ENCODE measurements at regions not wholly inside any gene's neighbourhood (a gene's known extent, or its start where the extent isn't known, plus 50 kb on each side); places are given as distances from the start of the nearest gene placed in this dataset.
"Not testable (repeated sequence)": the region's sequence is repeated elsewhere in the genome, so short reads cannot be mapped to it uniquely, and the experiment has no call there.

GRCh38 chr4:14337892-14338584 is 664.2 kb upstream of the CPEB2 start:
- no peak for DNase-seq (ENCODE audit: low read depth in 4 of 4, low spot score in 3 of 4)

DNA sequence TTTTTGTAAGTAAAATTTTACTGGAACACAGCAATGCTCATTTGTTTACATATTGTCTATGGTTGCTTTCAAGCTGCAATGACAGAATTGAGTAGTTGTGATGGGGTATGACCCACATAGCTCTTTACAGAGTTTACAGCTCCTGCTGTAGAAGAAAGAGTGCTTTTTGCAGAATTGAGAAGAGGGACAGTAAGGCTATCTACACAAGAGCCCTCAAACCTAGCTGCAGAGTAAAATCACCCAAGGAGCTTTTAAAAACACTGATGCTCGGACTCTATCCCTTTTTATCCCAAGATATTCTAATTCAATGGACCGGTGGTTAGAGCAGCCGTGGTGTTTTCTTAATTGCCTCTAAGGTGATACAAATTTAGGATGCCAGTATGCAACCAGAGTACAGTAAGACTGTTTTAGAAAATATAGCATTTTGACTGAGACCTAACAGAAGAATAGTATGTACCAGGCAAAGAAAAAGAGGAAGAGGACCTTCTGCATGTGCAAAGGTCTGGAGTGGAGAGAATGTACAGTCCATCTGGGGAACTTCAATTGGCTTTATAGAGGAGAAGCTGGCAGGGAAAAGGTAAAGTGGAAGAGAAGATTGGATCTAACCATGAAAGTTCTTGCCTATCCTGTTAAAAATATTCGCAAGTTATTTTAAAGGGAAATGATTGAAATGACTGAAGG is 663.6 kb upstream of the CPEB2 start:
- no peak for DNase-seq (ENCODE audit: low read depth in 4 of 4, low spot score in 3 of 4)

- no peak for DNase-seq (ENCODE audit: low read depth in 4 of 4, low spot score in 3 of 4)
Measured at GRCh38 chr4:14339715-14340114, 662.6 kb upstream of the CPEB2 start.

- no peak for DNase-seq (ENCODE audit: low read depth in 4 of 4, low spot score in 3 of 4)
Measured at GRCh38 chr4:14340321-14340720, 662.0 kb upstream of the CPEB2 start.

DNA sequence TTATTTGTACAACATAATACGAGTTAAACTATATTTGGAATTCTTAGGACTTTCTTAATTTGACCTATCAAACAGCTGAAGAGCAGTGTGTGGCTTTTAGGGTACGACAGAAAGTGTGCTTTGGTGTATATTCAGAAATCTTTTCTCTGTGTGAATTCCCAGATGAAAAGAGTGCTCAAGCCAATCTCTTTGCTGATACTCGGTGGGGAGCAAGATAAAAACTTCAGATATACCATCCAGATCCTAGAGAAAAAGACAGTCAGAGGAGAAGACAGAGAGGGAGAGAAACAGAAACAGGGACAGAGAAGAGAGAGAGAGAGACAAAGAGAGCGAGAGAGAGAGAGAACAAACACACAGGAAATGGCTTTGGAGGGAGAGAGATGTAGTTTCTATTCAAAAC is 658.3 kb upstream of the CPEB2 start:
- DNase-seq (ENCODE audit: low read depth in 4 of 4, low spot score in 3 of 4): no peak

DNA sequence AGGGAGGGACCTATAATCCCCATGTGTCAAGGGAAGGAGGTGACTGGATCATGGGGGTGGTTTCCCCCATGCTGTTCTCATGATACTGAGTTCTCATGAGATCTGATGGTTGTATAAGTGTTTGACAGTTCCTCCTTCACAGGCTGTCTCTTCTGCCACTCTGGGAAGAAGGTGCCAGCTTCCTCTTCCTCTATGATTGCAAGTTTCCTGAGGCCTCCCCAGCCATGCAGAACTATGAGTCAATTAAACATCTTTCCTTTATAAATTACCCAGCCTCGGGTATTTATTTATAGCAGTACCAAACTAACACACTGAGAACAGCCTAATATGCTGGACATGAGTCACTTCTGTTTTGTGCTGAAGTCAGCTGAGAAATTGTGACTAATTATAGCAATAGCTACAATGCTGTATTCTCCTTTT is 656.9 kb upstream of the CPEB2 start:
- DNase-seq (ENCODE audit: low read depth in 4 of 4, low spot score in 3 of 4): no peak

GRCh38 chr4:14347526-14347925 is 654.8 kb upstream of the CPEB2 start:
- DNase-seq (ENCODE audit: low read depth in 4 of 4, low spot score in 3 of 4): no peak

- no peak for DNase-seq (ENCODE audit: low read depth in 4 of 4, low spot score in 3 of 4)
Measured at GRCh38 chr4:14348506-14348905, 653.8 kb upstream of the CPEB2 start.

- not testable (repeated sequence) for DNase-seq (ENCODE audit: low read depth in 4 of 4, low spot score in 3 of 4)
Measured at GRCh38 chr4:14358544-14359160, 643.6 kb upstream of the CPEB2 start.

DNA sequence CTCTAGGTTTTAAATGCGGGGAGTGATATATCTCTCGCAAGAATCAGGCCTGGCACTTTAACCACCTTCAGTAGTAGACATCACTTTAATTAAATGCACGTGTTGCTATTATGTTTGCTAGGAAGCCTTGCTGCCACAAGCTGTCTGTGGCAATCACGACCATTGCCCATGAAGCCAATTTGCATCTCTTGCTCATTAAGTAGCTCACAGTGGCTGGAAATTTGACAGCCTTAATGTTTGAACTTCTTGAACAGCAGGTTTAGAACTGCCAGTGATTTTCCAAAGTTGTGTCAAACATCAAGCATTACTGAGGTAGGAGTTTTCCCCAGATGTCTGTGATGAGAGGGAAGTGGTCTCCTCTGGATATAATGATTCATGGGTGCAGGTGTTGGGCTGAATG is 642.3 kb upstream of the CPEB2 start:
- DNase-seq (ENCODE audit: low read depth in 4 of 4, low spot score in 3 of 4): no peak

DNA sequence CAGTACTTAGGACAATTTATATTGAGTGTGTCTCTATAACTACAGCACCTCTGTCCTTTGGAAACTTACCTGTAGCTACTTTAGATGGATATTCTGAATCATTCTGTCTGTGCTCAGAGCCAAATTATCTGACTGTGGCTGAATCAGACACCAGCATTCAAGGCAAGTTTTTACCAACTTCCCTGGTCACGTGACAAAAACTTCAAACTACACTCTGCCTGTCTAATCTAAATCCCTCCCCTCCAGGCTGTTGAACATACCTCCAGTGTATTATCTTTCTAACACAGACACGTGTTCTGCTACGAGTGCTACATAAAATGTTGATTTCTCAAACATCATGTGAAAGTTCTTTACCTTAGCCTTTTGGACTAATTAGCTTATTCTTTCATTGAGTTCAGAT is 641.2 kb upstream of the CPEB2 start:
- no peak for DNase-seq (ENCODE audit: low read depth in 4 of 4, low spot score in 3 of 4)

- no peak for DNase-seq (ENCODE audit: low read depth in 4 of 4, low spot score in 3 of 4)
Measured at GRCh38 chr4:14362385-14362784, 639.9 kb upstream of the CPEB2 start.

DNA sequence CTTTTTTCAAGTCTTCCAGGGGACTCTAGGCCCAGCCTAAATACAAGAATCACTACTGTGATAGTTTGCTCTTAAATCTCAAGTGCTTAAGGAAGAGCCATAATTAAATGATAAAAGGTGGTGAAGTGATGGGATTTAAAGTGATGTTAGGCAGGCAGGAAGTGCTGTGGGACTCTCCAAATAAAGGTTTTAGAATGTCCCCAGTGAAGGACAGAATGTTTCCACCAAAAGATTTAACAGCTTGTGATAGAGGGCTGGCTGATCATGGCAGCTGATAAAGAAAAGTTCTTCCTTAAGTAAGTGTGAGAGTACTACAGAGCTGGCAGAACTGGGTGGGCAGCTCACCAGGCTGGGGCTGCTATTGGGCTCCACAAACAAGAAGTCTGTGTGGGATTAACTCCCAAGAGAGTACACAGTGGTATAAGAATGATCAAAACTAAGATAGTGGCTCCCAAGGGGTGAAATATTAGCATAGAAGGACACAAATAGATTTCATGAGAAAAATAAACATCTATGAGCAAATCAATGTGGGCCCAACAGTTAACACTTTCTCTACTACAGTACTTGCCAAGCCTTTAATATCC is 637.2 kb upstream of the CPEB2 start:
- DNase-seq (ENCODE audit: low read depth in 4 of 4, low spot score in 3 of 4): no peak

GRCh38 chr4:14368391-14368790 is 633.9 kb upstream of the CPEB2 start:
- no peak for DNase-seq (ENCODE audit: low read depth in 4 of 4, low spot score in 3 of 4)

DNA sequence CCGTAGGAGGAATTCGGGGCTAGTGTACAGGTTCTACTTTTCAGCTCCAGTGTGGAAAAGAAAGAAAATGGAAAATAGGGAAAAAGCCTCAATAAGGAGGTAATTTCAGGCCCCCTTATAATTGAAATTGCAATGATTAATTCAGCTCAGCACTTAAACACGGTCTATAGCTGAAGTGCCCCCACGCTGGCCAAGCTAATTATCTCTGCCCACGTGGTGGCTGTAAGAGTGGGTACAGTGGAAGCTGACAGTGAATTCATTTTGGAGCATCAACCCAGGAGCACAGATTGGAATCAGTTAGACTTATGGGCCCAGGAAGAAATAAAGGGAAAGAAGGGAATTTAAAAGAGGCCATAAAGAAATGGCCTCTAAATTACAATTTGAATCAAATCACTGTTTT is 631.1 kb upstream of the CPEB2 start:
- no peak for DNase-seq (ENCODE audit: low read depth in 4 of 4, low spot score in 3 of 4)

DNA sequence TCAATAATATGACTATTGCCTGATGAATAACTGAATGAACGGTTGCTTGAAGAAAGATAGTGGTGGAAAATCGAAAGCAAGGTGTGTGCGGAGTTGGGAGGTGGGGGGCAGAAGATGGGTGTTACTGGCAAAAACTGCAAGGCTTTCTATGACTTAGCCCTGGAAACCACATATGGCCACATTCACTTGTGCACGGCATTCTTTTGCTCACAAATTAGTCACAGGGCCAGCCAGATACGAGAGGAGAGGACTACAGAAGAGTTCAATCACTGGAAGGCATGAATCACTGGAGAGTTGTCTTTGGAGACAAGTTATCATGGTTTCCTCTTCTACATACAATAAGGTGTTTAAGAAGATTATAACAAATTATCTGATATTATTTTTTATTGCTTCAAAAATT is 626.5 kb upstream of the CPEB2 start:
- DNase-seq (ENCODE audit: low read depth in 4 of 4, low spot score in 3 of 4): no peak

DNA sequence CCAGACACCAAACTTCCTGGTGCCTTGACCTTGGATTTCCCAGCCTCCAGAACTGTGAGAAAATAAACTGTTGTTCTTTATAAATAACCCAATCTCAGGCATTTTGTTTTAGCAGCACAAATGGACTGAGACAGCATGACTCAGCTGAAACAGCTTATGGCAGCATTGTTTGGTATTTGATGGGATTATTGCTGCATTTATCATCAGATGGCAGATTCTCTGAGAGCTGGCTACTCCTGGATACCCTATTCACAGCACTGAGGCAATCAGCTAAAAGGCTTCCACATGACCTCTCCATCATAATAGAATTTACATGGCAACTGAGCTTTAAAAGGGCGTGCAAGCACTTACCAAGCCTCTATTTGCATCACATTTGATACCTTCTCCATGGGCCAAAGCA is 623.1 kb upstream of the CPEB2 start:
- DNase-seq (ENCODE audit: low read depth in 4 of 4, low spot score in 3 of 4): no peak

GRCh38 chr4:14383652-14384051 is 618.6 kb upstream of the CPEB2 start:
- DNase-seq (ENCODE audit: low read depth in 4 of 4, low spot score in 3 of 4): no peak

DNA sequence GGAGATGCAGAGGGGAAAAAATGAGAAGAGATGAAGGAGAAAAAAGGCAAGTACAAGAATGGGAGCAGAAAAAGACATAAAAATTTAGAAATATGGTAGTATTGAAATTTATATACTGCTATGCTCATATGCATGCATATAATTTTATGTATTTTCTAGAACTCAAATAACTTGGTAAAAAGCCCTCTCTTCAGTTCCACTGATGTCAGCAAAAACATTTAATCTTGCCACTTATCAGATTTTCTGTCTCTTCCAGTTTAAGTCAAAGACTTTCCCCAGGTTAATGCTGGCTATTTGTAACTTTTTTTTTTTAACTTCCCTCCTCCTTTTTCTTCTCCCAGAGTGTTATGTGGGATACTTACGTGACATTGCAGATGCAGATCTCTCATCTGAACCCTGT is 617.5 kb upstream of the CPEB2 start:
- no peak for DNase-seq (ENCODE audit: low read depth in 4 of 4, low spot score in 3 of 4)

- no peak for DNase-seq (ENCODE audit: low read depth in 4 of 4, low spot score in 3 of 4)
Measured at GRCh38 chr4:14386196-14386595, 616.1 kb upstream of the CPEB2 start.

DNA sequence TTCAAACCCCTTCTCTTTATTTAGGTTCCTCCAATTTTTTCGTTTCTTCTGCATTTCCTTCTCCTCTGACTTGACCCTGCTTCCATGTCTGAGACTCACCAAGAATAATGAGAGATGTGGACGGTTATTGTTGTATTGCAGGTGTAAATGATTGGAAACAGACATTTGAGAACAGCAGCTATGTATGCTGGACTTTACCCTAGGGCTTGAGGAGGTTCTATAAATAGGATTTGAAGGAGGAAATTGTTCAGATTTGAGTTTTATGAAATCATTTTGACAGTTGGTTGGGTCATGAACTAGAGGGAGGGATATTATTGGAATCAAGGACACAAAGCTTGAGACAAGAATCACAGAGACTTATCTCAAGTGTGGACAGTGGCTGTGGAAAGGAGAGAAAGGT is 614.6 kb upstream of the CPEB2 start:
- no peak for DNase-seq (ENCODE audit: low read depth in 4 of 4, low spot score in 3 of 4)

GRCh38 chr4:14392378-14392777 is 609.9 kb upstream of the CPEB2 start:
- no peak for DNase-seq (ENCODE audit: low read depth in 4 of 4, low spot score in 3 of 4)
